GM21825 (cell line): ENCODE measurements at regions not wholly inside any gene's neighbourhood (a gene's known extent, or its start where the extent isn't known, plus 50 kb on each side); places are given as distances from the start of the nearest gene placed in this dataset.
"Not testable (repeated sequence)": the region's sequence is repeated elsewhere in the genome, so short reads cannot be mapped to it uniquely, and the experiment has no call there.

ENCODE experiments used
- ATAC-seq: cut with Tn5 transposase; IDR thresholded peaks from one replicate; pipeline ENCODE4 v1.9.1; 2021; ENCODE audit warnings: mild to moderate bottlenecking, moderate library complexity; ENCODE audit not compliant: unreplicated experiment

DNA sequence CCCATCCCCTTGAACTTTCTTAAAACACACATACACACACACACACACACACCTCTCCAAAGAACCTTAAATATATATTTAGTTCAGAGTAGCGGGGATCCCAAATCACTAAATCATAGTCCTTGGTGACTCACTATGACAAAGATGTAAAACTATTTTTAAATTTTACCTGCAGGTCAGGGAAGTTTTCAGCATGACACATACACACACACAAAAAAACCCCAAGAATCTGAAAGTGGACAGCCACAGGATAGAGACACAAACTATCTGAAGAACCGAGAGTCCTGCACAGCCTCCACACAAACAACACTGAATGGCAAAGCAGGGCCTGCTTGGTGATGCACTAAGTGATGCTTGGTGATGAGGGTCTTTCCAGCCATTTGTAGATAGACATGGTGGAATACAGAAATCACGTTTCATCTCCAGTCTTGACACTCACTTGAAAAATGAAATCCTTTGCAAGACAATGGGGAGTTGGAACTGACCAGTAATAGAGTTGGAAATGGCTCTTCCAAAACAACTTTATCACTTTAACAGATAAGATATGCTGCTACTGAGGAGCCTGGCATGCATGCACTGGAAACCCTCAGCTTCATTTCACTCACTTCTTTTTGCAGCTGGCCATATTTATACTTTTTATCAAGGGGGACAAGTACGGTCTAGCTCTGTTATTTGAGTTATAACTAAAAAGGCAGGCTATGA, 307.3 kb downstream of the RAPGEF2 start:
- ATAC-seq = no peak

- ATAC-seq = no peak
Observed at GRCh38 chr4:159410891-159411290, 308.0 kb downstream of the RAPGEF2 start.

DNA sequence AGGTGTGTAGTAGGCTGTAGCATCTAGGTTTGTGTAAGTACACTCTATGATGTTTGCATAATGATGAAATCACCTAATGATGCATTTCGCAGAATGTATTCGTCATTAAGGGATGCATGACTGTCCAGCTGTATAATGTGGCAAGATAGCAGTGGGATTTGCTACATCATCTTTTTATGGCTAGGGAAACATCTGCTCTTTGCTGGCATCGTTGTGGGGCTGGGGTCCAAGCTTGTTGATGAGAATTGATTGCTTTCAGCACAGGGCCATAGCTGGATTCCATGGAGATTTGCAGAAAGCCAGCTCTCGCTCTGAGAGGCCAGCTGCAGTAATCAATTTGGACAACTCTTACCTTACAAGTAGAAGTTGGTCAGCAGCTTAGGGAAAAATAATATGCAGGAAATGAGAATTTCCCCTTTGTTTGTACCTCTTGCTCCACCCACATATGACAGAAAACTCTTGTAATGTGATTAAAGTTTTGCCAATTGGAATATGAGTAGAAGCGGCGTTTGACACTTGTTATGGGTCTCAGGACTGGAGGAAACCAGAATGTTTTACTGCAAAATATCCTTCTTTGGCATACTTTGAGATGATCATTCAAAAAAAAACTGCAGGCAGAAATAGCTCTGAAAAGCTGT, 310.5 kb downstream of the RAPGEF2 start:
- ATAC-seq = no peak

DNA sequence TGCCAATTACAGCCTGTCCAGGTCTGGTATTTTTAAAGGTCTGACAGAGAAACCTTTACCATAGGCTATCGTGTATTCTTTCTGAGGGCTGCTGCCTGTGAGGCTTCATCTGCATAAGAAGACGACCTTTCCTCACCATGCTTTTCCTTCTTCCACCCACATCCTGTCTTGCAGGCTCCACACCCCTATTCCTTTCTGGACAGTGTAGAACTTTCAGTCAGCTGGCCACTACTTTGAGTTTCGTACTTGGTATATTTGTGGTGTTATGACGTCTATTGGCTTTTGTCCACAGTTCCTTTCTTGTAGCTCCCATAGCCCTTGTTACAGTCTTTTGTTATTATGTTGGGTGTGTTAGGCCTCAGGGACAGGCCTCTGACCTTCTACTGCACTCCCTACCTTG, 311.4 kb downstream of the RAPGEF2 start:
- ATAC-seq = no peak

GRCh38 chr4:159416073-159416472, 313.2 kb downstream of the RAPGEF2 start:
- no peak for ATAC-seq

- no peak for ATAC-seq
Observed at GRCh38 chr4:159416996-159417395, 314.1 kb downstream of the RAPGEF2 start.

GRCh38 chr4:159420162-159421057, 317.5 kb downstream of the RAPGEF2 start:
- no peak for ATAC-seq

GRCh38 chr4:159421058-159421419, 318.2 kb downstream of the RAPGEF2 start:
- ATAC-seq = not testable (repeated sequence)

DNA sequence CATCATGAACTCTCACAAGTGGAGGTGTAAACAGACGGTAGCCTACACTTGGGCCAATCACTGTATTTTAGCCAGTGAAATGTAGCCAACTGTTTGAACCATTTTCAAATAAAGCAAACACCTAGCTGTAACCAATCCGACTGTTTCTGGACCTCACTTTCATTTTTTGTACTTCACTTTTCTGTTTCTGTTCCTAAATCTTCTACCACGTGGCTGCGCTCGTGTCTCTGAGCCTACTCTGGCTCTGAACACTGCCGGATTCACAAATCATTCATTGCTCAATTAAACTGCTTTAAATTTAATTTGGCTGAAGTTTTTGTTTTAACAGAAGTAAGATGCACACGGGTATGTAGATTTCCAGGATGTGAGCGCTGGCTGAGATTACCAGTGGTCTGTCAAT, 319.1 kb downstream of the RAPGEF2 start:
- no peak for ATAC-seq

DNA sequence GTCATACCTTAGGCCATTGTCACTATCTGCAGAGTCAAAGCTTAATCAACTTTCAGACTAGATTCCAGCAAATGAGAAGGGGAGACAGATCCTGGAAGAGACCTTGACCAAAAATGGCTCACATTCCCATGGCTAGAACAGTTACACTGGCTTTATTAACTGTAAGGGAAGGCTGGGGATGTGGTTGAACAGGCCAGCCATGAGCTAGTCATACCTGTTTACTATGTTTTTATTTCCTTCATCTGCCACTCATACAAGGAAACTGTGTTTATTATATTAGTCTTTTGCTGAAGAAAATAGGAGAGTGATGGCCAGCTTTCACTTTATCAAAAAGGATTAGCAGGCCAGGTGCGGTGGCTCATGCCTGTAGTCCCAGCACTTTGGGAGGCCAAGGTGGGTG, 319.7 kb downstream of the RAPGEF2 start:
- ATAC-seq = no peak

GRCh38 chr4:159425737-159426305, 322.9 kb downstream of the RAPGEF2 start:
- no peak for ATAC-seq

DNA sequence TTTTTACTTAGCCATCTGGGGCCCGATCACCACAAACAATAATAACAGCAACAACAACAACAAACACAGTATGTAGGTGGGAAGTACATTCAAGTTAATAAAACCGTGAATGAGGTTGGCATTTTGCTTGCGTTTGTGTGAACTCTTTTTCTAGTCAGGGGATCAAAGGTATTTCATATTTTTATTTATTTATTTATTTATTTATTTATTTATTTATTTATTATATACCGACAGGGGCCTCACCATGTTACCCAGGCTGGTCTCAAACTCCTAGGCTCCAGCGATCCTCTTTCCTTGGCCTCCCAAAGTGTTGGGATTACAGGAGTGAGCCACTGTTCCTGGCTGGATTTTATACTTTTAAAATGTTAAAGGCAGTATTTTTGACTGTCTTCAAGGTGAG, 325.4 kb downstream of the RAPGEF2 start:
- no peak for ATAC-seq

- no peak for ATAC-seq
Observed at GRCh38 chr4:159428975-159429692, 326.3 kb downstream of the RAPGEF2 start.

GRCh38 chr4:159429693-159430035, 326.8 kb downstream of the RAPGEF2 start:
- no peak for ATAC-seq

GRCh38 chr4:159430896-159431295, 328.0 kb downstream of the RAPGEF2 start:
- no peak for ATAC-seq

- ATAC-seq = no peak
Observed at GRCh38 chr4:159432436-159432835, 329.6 kb downstream of the RAPGEF2 start.

GRCh38 chr4:159433337-159433736, 330.5 kb downstream of the RAPGEF2 start:
- no peak for ATAC-seq

DNA sequence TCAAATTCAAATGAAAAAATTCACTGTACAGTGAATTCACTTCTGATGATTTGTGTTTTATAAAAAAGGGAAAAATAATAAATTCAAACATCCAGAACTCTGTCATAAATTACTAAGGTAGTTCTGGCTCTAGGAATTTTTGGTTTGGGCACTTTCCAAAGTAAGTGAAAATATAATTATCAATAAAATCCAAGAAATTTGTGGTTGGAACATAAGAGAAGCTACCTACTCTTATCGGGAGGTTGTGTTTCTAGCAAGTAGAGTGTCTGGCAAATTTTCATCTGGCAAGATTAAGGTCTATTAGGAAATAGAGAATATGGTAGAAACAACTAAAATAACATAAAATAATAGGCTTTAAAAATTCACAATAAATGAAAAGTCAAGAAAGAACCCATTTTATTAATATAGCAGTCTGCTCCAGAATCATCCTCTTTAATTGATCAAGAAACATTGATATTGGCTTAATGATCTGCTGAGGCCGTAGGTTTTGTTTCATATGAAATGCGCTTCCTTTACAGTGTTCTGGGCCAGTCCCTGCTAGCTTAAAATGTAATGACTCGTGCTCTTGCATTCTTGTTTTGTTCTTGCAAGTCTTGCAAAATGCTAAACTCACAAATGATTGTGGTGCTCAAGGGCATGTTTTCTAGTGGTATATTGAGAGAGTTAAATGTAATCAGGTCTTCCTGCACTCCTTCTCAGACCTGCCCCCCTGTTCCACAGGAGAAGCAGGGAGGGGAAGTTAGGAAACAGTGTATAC, 331.4 kb downstream of the RAPGEF2 start:
- no peak for ATAC-seq

- no peak for ATAC-seq
Observed at GRCh38 chr4:159434871-159435241, 332.0 kb downstream of the RAPGEF2 start.

DNA sequence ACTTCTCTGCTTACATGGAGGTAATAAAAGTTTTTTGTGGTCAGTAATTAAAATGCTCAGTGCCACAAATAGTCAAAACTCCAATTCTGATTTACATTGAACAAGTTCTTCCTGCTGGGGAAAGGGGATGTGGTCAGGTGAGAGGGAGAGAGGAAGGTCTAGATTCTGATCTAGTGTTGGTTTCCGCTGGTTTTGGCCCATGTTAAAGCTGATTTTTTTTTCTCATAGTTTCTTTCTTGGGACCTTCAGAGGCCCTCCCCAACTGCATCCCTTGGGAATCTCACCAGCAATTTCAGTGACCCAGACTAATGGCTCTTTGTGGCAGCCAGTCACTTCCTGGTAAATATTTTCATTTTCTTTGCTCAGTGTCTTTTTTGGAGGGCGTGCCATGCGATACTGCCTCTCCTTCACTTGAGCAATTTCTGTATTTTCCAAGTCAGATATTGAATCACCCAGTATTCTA, 332.7 kb downstream of the RAPGEF2 start:
- ATAC-seq = no peak
